Astrocyte (in vitro differentiated cells and primary cell): ENCODE measurements at regions not wholly inside any gene's neighbourhood (a gene's known extent, or its start where the extent isn't known, plus 50 kb on each side); places are given as distances from the start of the nearest gene placed in this dataset.

Source experiments
- CTCF ChIP-seq: IDR thresholded peaks from 2 replicates; pipeline ENCODE4 v1.5.1; 2011; ENCODE audit warnings: low read depth, mild to moderate bottlenecking, inconsistent platforms, low read length, moderate library complexity; ENCODE audit not compliant: insufficient read depth
- EZH2 ChIP-seq: IDR thresholded peaks from 2 replicates; pipeline ENCODE4 v1.6.1; 2012; ENCODE audit warnings: mild to moderate bottlenecking, low read length, inconsistent platforms; ENCODE audit not compliant: insufficient read depth

- no peak for TF ChIP-seq CTCF
- TF ChIP-seq EZH2, result no peak
Observed at GRCh38 chr19:20471431-20471830, 94.2 kb downstream of the ZNF737 start.
